HepG2 (cell line): ENCODE measurements at regions not wholly inside any gene's neighbourhood (a gene's known extent, or its start where the extent isn't known, plus 50 kb on each side); places are given as distances from the start of the nearest gene placed in this dataset.

ENCODE experiments used
- ATAC-seq: fragments of 200-7000 bp; cut with Tn5 transposase; 3 replicates; pipeline ENCODE4 v1.9.1; 2020; ENCODE audit warnings: mild to moderate bottlenecking, moderate library complexity
- BruUV-seq: library from RNA; stranded (reverse); fragments of 400-500 nt; replicated peaks from 2 replicates; lab custom pipeline; 2021; lab: Mats Ljungman, UMichigan
- CTCF ChIA-PET: fragments of 300-600 bp; formaldehyde crosslinking; extraction: SDS; loops from one replicate; lab custom pipeline; 2021; ENCODE audit warnings: low total read pairs, inconsistent platforms, low intra/inter-chr PET ratio; lab: Yijun Ruan, JAX
- POLR2A ChIA-PET: fragments of 350-600 bp; sonication (Branson Sonifier 250); formaldehyde crosslinking; loops from one replicate; lab custom pipeline; 2020; ENCODE audit warnings: antibody characterized with exemption, inconsistent platforms; lab: Yijun Ruan, JAX
- DNase-seq: peaks from one replicate; pipeline ENCODE4 v3.0.0-alpha.2; 2015; ENCODE audit warnings: low spot score
- FAIRE-seq: peaks from 3 replicates; lab custom pipeline; 2011; peaks lifted over from hg19 to GRCh38; lab: Jason Lieb, UNC
- H2AFZ ChIP-seq: one replicate; pipeline ENCODE4 v1.6.1; 2011; ENCODE audit warnings: low read length, inconsistent platforms
- H3K27ac ChIP-seq: fragments of 300-600 bp; 3 replicates; pipeline ENCODE4 v1.8.0; 2011; ENCODE audit warnings: mixed run types, mild to moderate bottlenecking, mixed read lengths, low read length, inconsistent platforms; ENCODE audit not compliant: insufficient read depth; ENCODE audit errors: extremely low read length
- H3K27me3 ChIP-seq, 2 experiments: fragments of 200-600 bp in 1 of 2; 2 replicates in 1 of 2; 3 replicates in 1 of 2; pipeline versions ENCODE4 v1.6.0 to v1.8.0; 2011; ENCODE audit warnings: low read length in 2 of 2, mild to moderate bottlenecking in 2 of 2, moderate library complexity in 2 of 2, inconsistent platforms in 1 of 2; ENCODE audit not compliant: insufficient read depth in 2 of 2, control insufficient read depth in 1 of 2
- H3K36me3 ChIP-seq, 2 experiments: fragments of 200-600 bp in 1 of 2; replicated peaks in 1 of 2; 2 replicates in 1 of 2; 3 replicates in 1 of 2; pipeline versions ENCODE4 v1.5.1 to v1.8.0; 2011; ENCODE audit warnings: low read length in 2 of 2, inconsistent platforms in 1 of 2; ENCODE audit not compliant: insufficient read depth in 2 of 2, control insufficient read depth in 1 of 2
- H3K4me1 ChIP-seq: 2 replicates; pipeline ENCODE4 v1.5.1; 2012; ENCODE audit warnings: low read length, inconsistent platforms; ENCODE audit not compliant: insufficient read depth
- H3K4me2 ChIP-seq: 2 replicates; pipeline ENCODE4 v1.6.0; 2011; ENCODE audit warnings: low read depth, low read length, inconsistent platforms
- H3K4me3 ChIP-seq, 3 experiments: fragments of 200-600 bp in 1 of 3; sonication (generic), shearing (Covaris generic) in 1 of 3; replicated peaks in 1 of 3; 2 replicates each; pipeline ENCODE4 v1.5.1; 2011 to 2016; ENCODE audit warnings: low read length in 3 of 3, inconsistent platforms in 2 of 3, low read depth in 2 of 3, mild to moderate bottlenecking in 2 of 3, control low read depth in 1 of 3, mixed read lengths in 1 of 3; ENCODE audit not compliant: insufficient read depth in 1 of 3
- H3K79me2 ChIP-seq: one replicate; pipeline ENCODE4 v1.6.1; 2011; ENCODE audit warnings: low read length, inconsistent platforms; ENCODE audit not compliant: insufficient read depth
- H3K9ac ChIP-seq: 2 replicates; pipeline ENCODE4 v1.6.0; 2011; ENCODE audit warnings: mild to moderate bottlenecking, low read depth, low read length, inconsistent platforms; ENCODE audit not compliant: insufficient read depth
- H3K9me3 ChIP-seq: 2 replicates; pipeline ENCODE4 v1.5.1; 2012; ENCODE audit warnings: mild to moderate bottlenecking, low read length
- H4K20me1 ChIP-seq: 2 replicates; pipeline ENCODE4 v1.6.0; 2011; ENCODE audit warnings: inconsistent platforms, mild to moderate bottlenecking, low read length, moderate library complexity; ENCODE audit not compliant: insufficient read depth
- ARID3A ChIP-seq: IDR thresholded peaks from 2 replicates; pipeline ENCODE4 v1.6.1; 2012; ENCODE audit warnings: low read depth, low read length, improper control_type of control experiment
- ELF1 ChIP-seq: sonication (generic); formaldehyde crosslinking; IDR thresholded peaks from 2 replicates; pipeline ENCODE4 v1.4.0; 2020; ENCODE audit warnings: missing genetic modification reagents
- MYNN ChIP-seq: sonication (generic); formaldehyde crosslinking; IDR thresholded peaks from 2 replicates; pipeline ENCODE4 v1.4.0; 2020; ENCODE audit warnings: mild to moderate bottlenecking, low read depth, missing genetic modification reagents
- THAP8 ChIP-seq: sonication (generic); formaldehyde crosslinking; IDR thresholded peaks from 2 replicates; pipeline ENCODE4 v1.5.1; 2020; ENCODE audit warnings: missing genetic modification reagents, mild to moderate bottlenecking, borderline replicate concordance
- ZNF775 ChIP-seq: sonication (generic); formaldehyde crosslinking; IDR thresholded peaks from 2 replicates; pipeline ENCODE4 v1.4.0; 2020; ENCODE audit warnings: missing genetic modification reagents, mild to moderate bottlenecking, moderate library complexity, borderline replicate concordance
- WGBS: methylation state at CpG from one replicate; pipeline ENCODE4 v1.1.6; 2017; ENCODE audit warnings: low lambda C conversion rate; 5-methylcytosine and 5-hydroxymethylcytosine counted together
- in situ Hi-C: cut with HindIII; loops from 2 replicates; pipeline ENCODE4 v1.10.0; 2017; ENCODE audit warnings: low pct_unique_long_range_greater_than_20kb; ENCODE audit not compliant: extremely low pct_ligation_motif_present
- intact Hi-C: fragments of 100-400 bp; cut with micrococcal nuclease; formaldehyde crosslinking; loops from one replicate; pipeline ENCODE4 v1.10.0; 2022; ENCODE audit not compliant: unreplicated experiment
- TF ChIP-seq, protein P1 (sequence below): IDR thresholded peaks from 2 replicates; pipeline ENCODE4 v1.6.1; 2018; ENCODE audit warnings: missing genetic modification reagents

DNA sequence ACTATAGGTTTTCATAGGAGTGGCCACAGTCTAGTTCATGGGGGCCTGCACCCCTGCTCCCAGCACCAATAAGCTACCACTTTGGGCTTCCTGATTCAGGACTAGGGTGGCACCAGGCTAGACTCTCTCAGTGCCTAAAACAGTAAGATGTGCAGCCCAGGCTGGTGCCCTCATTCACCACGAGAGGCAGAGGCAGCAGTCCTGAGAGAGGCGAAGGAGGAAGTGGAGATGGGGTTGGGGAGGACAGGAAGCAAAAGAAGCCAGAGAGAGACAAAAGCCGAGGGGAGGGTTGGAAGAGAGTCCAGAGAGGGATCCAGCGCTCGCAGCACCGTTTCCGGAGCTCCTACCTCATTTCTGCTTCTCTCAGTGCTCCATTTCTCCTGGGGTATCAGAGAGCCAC, 180.9 kb downstream of the MED10 start:
- CTCF ChIA-PET = no interaction called here
- intact Hi-C loops = no loop called here
- no peaks in the 10 kb centered on the region for H3K79me2 ChIP-seq
- DNase-seq = no peak
- H3K9me3 ChIP-seq = no peaks in the 10 kb centered on the region
- FAIRE-seq = no peak
- 30% methylated on average over 7 of the region's 7 CpGs for WGBS
- H4K20me1 ChIP-seq = no peaks in the 10 kb centered on the region
- no peaks in the 10 kb centered on the region for H3K36me3 ChIP-seq
- TF ChIP-seq ZNF775 (CRISPR knock-in tag) (no peak), ARID3A (no peak), MYNN (CRISPR knock-in tag) (no peak), THAP8 (no peak), ELF1 (CRISPR knock-in tag) (no peak)
- TF ChIP-seq, protein P1, sequence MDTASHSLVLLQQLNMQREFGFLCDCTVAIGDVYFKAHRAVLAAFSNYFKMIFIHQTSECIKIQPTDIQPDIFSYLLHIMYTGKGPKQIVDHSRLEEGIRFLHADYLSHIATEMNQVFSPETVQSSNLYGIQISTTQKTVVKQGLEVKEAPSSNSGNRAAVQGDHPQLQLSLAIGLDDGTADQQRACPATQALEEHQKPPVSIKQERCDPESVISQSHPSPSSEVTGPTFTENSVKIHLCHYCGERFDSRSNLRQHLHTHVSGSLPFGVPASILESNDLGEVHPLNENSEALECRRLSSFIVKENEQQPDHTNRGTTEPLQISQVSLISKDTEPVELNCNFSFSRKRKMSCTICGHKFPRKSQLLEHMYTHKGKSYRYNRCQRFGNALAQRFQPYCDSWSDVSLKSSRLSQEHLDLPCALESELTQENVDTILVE (CRISPR knock-in tag) = no peak
- TF ChIP-seq, all 625 proteins: peak for 0
- Histone ChIP-seq H3K4me1 (no peaks in the 10 kb centered on the region), H3K9ac (no peak overlapping the region), H2AFZ (no peak overlapping the region), H3K27me3 (no peaks in the 10 kb centered on the region), H3K4me2 (no peak overlapping the region), H3K27ac (no peak overlapping the region), H3K4me3 (no peak overlapping the region)
- in situ Hi-C loops = no loop called here
- POLR2A ChIA-PET = no interaction called here
- no peak for ATAC-seq
- BruUV-seq = no TSS peak
